ENCODE measurements at regions not wholly inside any gene's neighbourhood (a gene's known extent, or its start where the extent isn't known, plus 50 kb on each side); places are given as distances from the start of the nearest gene placed in this dataset.

DNA sequence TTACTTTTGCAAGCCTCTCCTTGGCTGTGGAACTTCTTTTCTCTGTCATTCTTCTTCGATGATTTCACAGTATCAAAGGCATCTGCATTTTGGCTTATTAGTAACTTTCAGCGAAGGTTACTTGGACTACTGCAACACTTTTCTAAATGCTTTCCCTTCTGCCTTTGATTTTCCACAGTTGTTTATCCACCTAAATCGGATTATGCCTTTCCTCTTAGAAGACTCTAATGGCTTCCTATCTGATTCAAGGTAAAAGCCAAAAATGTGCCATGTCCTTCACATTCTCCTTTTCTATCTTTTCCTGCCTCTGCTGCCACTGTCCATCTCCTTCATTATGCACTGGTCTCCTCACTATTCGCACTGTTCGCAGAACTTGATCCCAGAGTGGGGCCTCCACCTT, 1606.3 kb upstream of the LRRTM3 start:
- TF ChIP-seq, protein P1, sequence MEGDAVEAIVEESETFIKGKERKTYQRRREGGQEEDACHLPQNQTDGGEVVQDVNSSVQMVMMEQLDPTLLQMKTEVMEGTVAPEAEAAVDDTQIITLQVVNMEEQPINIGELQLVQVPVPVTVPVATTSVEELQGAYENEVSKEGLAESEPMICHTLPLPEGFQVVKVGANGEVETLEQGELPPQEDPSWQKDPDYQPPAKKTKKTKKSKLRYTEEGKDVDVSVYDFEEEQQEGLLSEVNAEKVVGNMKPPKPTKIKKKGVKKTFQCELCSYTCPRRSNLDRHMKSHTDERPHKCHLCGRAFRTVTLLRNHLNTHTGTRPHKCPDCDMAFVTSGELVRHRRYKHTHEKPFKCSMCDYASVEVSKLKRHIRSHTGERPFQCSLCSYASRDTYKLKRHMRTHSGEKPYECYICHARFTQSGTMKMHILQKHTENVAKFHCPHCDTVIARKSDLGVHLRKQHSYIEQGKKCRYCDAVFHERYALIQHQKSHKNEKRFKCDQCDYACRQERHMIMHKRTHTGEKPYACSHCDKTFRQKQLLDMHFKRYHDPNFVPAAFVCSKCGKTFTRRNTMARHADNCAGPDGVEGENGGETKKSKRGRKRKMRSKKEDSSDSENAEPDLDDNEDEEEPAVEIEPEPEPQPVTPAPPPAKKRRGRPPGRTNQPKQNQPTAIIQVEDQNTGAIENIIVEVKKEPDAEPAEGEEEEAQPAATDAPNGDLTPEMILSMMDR (conservative IDR thresholded peaks at IDR 0.05) = no peak
- no peak overlapping the region for H3K27ac ChIP-seq

DNA sequence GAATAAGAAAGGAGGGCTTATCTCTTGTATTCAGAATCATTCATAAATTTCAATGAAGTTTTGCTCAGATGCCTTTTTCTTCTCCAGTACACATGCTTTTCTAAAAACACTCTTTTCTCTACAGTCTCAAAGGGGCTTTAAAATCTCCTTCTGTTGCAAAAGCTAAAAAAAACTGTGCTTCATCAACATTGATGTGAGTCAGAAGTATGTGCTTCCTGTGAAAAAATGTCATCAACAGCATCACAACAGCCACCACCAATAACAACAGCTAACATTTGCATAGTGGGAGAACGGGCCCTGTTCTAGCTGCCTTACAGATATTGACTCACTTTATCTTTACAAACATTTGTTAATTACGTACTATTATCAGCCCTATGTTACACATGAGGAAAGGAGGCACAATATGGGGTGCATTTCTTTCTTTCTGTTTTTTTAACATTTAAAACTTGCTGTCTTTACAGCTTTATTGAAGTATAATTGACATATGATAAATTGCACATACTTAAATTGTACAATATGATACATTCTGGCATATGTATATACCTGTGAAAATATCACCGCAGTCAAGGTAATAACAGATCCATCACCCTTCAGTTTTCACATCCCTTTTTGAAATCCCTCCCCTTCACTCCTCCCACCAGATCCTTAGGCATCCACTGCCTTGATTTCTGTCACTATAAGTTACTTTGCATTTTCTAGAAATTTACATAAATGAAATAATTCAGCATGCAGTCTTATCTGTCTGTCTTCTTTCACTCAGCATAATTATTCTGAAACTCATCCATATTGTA, 1605.4 kb upstream of the LRRTM3 start:
- no peak overlapping the region for H3K27ac ChIP-seq
- TF ChIP-seq, protein P1 (conservative IDR thresholded peaks at IDR 0.05) = no peak

DNA sequence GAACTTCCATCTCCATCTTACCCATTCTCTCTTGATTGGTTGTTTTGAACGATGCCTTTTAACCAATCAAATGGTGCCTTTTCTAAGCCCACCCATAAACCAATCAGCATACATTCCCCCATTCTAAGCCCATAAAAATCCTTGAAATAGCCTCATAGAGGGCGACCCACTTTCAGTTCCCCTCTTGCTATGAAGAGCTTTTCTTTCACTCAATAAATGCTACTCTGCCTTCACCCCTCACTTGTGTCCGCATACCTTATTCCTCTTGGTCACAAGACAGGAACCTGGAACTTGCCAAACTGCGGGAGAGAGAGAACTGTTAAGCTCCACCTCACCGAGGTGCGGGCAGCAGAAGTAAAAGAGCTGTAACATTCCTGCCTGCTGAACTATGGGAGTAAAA, 1602.0 kb upstream of the LRRTM3 start:
- TF ChIP-seq, protein P1 (conservative IDR thresholded peaks at IDR 0.05) = no peak
- no peak overlapping the region for H3K27ac ChIP-seq

DNA sequence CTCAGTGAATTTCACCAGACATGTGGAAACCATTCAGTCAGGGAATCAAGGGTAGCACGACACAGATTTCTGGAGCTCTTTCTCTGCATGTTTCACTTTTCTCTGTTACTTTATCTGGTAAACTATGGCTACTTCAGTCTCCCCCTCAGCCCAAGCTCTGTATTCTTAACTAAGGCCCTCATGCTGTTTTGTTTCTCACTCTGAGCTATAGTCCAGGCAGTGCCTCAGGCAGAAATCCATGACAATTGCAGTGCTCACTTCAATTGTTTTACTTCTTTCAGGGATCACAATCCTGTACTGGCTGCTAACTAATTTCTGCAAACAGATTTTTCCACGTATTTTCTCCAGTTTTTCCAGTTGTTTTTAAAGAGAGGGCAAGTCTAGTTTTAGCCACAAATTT, 1599.9 kb upstream of the LRRTM3 start:
- no peak overlapping the region for H3K27ac ChIP-seq
- TF ChIP-seq, protein P1 (conservative IDR thresholded peaks at IDR 0.05) = no peak

DNA sequence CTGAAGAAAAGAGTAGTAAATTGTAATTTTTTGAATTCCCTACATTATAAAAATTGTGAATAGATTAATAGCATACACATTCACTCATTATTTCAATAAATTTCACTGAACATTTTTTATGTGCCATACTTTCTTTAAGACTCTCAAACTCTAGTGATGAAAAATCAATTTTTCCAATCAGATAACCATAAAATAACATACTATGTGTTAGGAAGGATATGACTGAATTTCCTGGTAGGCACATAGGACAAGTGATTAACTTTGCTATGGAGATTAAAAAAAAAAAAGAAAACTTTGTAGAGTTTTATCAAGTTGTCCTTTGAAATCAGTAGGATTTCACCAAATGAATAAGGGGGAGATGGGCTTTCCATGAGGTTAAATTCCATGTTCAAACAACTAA, 1597.3 kb upstream of the LRRTM3 start:
- H3K27ac ChIP-seq = no peak overlapping the region
- TF ChIP-seq, protein P1 (conservative IDR thresholded peaks at IDR 0.05) = no peak

DNA sequence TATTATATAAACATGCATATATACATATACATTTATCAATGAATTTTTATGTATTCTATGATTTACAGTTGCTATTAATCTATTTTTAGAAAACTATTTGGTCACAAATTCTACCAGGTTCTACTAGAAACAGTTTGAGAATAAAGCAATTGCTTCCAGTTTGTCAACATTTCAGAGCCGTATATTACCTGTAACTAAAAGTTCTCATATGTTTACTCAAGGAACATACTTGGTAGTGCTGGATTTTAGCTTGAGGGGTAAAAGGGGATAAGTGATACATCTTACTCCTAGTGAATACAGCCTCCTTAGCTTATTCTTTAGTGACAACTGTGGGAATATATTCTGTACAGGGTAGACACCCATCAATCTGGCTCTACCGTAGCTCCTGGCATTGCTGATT, 1590.5 kb upstream of the LRRTM3 start:
- 0 out of 2 replicates have a peak overlapping the region, but pooled peaks have one; percentile 16 for H3K27ac ChIP-seq
- TF ChIP-seq, protein P1 (conservative IDR thresholded peaks at IDR 0.05) = no peak

DNA sequence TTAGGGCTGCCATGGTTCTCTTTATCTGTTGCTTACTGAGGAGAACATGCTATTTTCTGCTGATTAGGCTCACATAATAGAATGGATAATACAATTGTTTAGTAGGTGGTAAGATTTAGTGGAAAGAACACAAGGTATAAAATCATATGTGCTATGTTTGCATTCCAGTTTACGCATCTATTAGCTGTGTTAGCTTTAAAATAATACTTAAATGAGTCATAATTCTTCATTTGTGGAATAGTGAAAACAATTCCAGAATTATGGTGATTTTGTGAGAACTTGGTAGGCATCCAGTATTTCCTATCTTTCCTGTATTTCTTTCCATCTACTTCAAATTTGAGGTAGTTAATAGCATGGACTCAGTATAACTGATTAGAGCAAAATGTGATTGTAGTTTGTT, 1585.5 kb upstream of the LRRTM3 start:
- TF ChIP-seq, protein P1 (conservative IDR thresholded peaks at IDR 0.05) = no peak
- no peak overlapping the region for H3K27ac ChIP-seq
